GM12878 (cell line): ENCODE measurements at regions not wholly inside any gene's neighbourhood (a gene's known extent, or its start where the extent isn't known, plus 50 kb on each side); places are given as distances from the start of the nearest gene placed in this dataset.

Source experiments
- ATAC-seq: fragments of 200-7000 bp; cut with Tn5 transposase; 3 replicates; pipeline ENCODE4 v1.9.1; 2020; ENCODE audit warnings: mild to moderate bottlenecking, moderate library complexity
- BruUV-seq: library from RNA; stranded (reverse); fragments of 400-500 nt; replicated peaks from 2 replicates; lab custom pipeline; 2021; lab: Mats Ljungman, UMichigan
- CTCF ChIA-PET: fragments of 300-600 bp; sonication (Branson Sonifier 250); formaldehyde crosslinking; extraction: SDS; loops from one replicate; lab custom pipeline; 2021; ENCODE audit warnings: inconsistent platforms; lab: Yijun Ruan, JAX
- POLR2A ChIA-PET: fragments of 350-600 bp; formaldehyde crosslinking; extraction: SDS; loops from one replicate; lab custom pipeline; 2021; ENCODE audit warnings: inconsistent platforms; lab: Charles Lee
- RAD21 ChIA-PET: fragments of 300-600 bp; sonication (Branson Sonifier 250); formaldehyde crosslinking; loops from one replicate; lab custom pipeline; 2023; ENCODE audit warnings: antibody characterized with exemption; ENCODE audit not compliant: unreplicated experiment; lab: Charles Lee
- SMC1A ChIA-PET: fragments of 300-600 bp; sonication (Branson Sonifier 250); formaldehyde crosslinking; loops from one replicate; lab custom pipeline; 2023; ENCODE audit not compliant: unreplicated experiment, uncharacterized antibody; lab: Charles Lee
- DNase-seq: peaks from one replicate; pipeline ENCODE4 v3.0.0-alpha.2; 2011; ENCODE audit warnings: low read depth, low spot score
- FAIRE-seq: peaks from 3 replicates; lab custom pipeline; 2011; peaks lifted over from hg19 to GRCh38; lab: Jason Lieb, UNC
- H2AFZ ChIP-seq: 2 replicates; pipeline ENCODE4 v1.6.0; 2011; ENCODE audit warnings: low read depth, low read length, control low read depth; ENCODE audit not compliant: control insufficient read depth
- H3K27ac ChIP-seq: 2 replicates; pipeline ENCODE4 v1.5.1; 2011; ENCODE audit warnings: control low read depth; ENCODE audit not compliant: control insufficient read depth, insufficient read depth
- H3K27me3 ChIP-seq, 2 experiments: replicated peaks in 1 of 2; 2 replicates each; pipeline versions ENCODE4 v1.6.0 to v1.6.1; 2011; ENCODE audit warnings: low read length in 1 of 2; ENCODE audit not compliant: control insufficient read depth in 2 of 2, insufficient read depth in 2 of 2
- H3K36me3 ChIP-seq, 2 experiments: 2 replicates each; pipeline ENCODE4 v1.5.1; 2011; ENCODE audit warnings: low read length in 1 of 2; ENCODE audit not compliant: control insufficient read depth in 2 of 2, insufficient read depth in 2 of 2
- H3K4me1 ChIP-seq: 2 replicates; pipeline ENCODE4 v1.6.1; 2011; ENCODE audit warnings: mild to moderate bottlenecking, low read length, moderate library complexity, mixed read lengths; ENCODE audit not compliant: control insufficient read depth, insufficient read depth
- H3K4me2 ChIP-seq: 2 replicates; pipeline ENCODE4 v1.6.0; 2011; ENCODE audit warnings: control low read depth; ENCODE audit not compliant: control insufficient read depth, insufficient read depth
- H3K4me3 ChIP-seq: fragments of 200-600 bp; sonication (generic); 2 replicates; pipeline ENCODE4 v1.5.1; 2016
- H3K79me2 ChIP-seq: 2 replicates; pipeline ENCODE4 v1.6.0; 2011; ENCODE audit warnings: low read length; ENCODE audit not compliant: control insufficient read depth, insufficient read depth
- H3K9ac ChIP-seq: 2 replicates; pipeline ENCODE4 v1.8.0; 2011; ENCODE audit warnings: low read length, control low read depth, mixed read lengths; ENCODE audit not compliant: control insufficient read depth, insufficient read depth
- H3K9me3 ChIP-seq: replicated peaks from 3 replicates; pipeline ENCODE4 v1.5.1; 2011; ENCODE audit warnings: mild to moderate bottlenecking, low read length; ENCODE audit not compliant: control insufficient read depth, insufficient read depth
- H4K20me1 ChIP-seq: 2 replicates; pipeline ENCODE4 v1.6.0; 2011; ENCODE audit not compliant: control insufficient read depth, insufficient read depth
- ASH2L ChIP-seq: fragments of 300-600, 200-600 bp; sonication (generic); IDR thresholded peaks from 2 replicates; pipeline ENCODE4 v1.6.1; 2017; ENCODE audit warnings: low read depth, mild to moderate bottlenecking, borderline replicate concordance
- ATF2 ChIP-seq: IDR thresholded peaks from 2 replicates; pipeline ENCODE4 v1.6.1; 2012; ENCODE audit warnings: low read length, inconsistent platforms
- ATF7 ChIP-seq: fragments of 450-650 bp; IDR thresholded peaks from 2 replicates; pipeline ENCODE4 v1.6.1; 2016; ENCODE audit warnings: low read depth, mild to moderate bottlenecking
- BRCA1 ChIP-seq: IDR thresholded peaks from 2 replicates; pipeline ENCODE4 v1.6.1; 2011; ENCODE audit warnings: low read depth, low read length, improper control_type of control experiment
- CHD2 ChIP-seq: IDR thresholded peaks from 2 replicates; pipeline ENCODE4 v1.6.1; 2011; ENCODE audit warnings: low read depth, low read length, improper control_type of control experiment, borderline replicate concordance
- CREM ChIP-seq: IDR thresholded peaks from 2 replicates; pipeline ENCODE4 v1.6.1; 2014; ENCODE audit warnings: antibody characterized with exemption, low read depth
- E2F8 ChIP-seq: fragments of 450-650 bp; IDR thresholded peaks from 2 replicates; pipeline ENCODE4 v1.6.1; 2018; ENCODE audit warnings: mild to moderate bottlenecking, low read depth, moderate library complexity; ENCODE audit not compliant: partially characterized antibody
- GATAD2B ChIP-seq: fragments of 450-650 bp; conservative IDR thresholded peaks from 2 replicates; pipeline ENCODE4 v1.6.1; 2017; ENCODE audit warnings: low read depth, mild to moderate bottlenecking, moderate library complexity
- HDAC2 ChIP-seq: fragments of 200-600 bp; sonication (generic); IDR thresholded peaks from 2 replicates; pipeline ENCODE4 v1.6.1; 2017
- IRF3 ChIP-seq: fragments of 450-650 bp; IDR thresholded peaks from 2 replicates; pipeline ENCODE4 v1.6.1; 2014; ENCODE audit warnings: mild to moderate bottlenecking
- MLLT1 ChIP-seq: fragments of 450-650 bp; IDR thresholded peaks from 2 replicates; pipeline ENCODE4 v1.6.1; 2016; ENCODE audit warnings: mild to moderate bottlenecking
- MTA2 ChIP-seq: fragments of 450-650 bp; IDR thresholded peaks from 2 replicates; pipeline ENCODE4 v1.6.1; 2016; ENCODE audit warnings: low read depth, mild to moderate bottlenecking, moderate library complexity
- PKNOX1 ChIP-seq: fragments of 450-650 bp; IDR thresholded peaks from 2 replicates; pipeline ENCODE4 v1.6.1; 2016; ENCODE audit warnings: mild to moderate bottlenecking
- POU2F2 ChIP-seq: IDR thresholded peaks from 3 replicates; pipeline ENCODE4 v1.6.1; 2011; ENCODE audit warnings: low read depth, mild to moderate bottlenecking, low read length, borderline replicate concordance
- RBBP5 ChIP-seq: fragments of 200-600 bp; sonication (generic); conservative IDR thresholded peaks from 2 replicates; pipeline ENCODE4 v1.6.1; 2016
- RELA ChIP-seq: fragments of 450-650 bp; IDR thresholded peaks from 2 replicates; pipeline ENCODE4 v1.8.0; 2014; ENCODE audit warnings: borderline replicate concordance; ENCODE audit not compliant: partially characterized antibody
- SMARCA5 ChIP-seq: fragments of 450-650 bp; IDR thresholded peaks from 2 replicates; pipeline ENCODE4 v1.6.1; 2017; ENCODE audit warnings: mild to moderate bottlenecking
- SREBF2 ChIP-seq: IDR thresholded peaks from 2 replicates; pipeline ENCODE4 v1.6.1; 2012; ENCODE audit warnings: mild to moderate bottlenecking, low read length
- TBL1XR1 ChIP-seq: IDR thresholded peaks from 2 replicates; pipeline ENCODE4 v1.6.1; 2012; ENCODE audit warnings: low read depth, low read length, improper control_type of control experiment
- YY1 ChIP-seq: IDR thresholded peaks from 2 replicates; pipeline ENCODE4 v1.6.1; 2011; ENCODE audit warnings: low read depth, mild to moderate bottlenecking, low read length
- WGBS: methylation state at CpG from one replicate; pipeline ENCODE4 v1.1.6; 2016; ENCODE audit warnings: low lambda C conversion rate; ENCODE audit not compliant: insufficient replicate concordance, insufficient coverage; ENCODE audit errors: missing lambda C conversion rate; 5-methylcytosine and 5-hydroxymethylcytosine counted together
- in situ Hi-C: fragments of 300-500 bp; cut with MboI; formaldehyde crosslinking; loops from 9 replicates; pipeline ENCODE4 v1.14.3; 2018; ENCODE audit warnings: mixed read lengths
- intact Hi-C: fragments of 100-400 bp; cut with micrococcal nuclease; formaldehyde crosslinking; loops from one replicate; pipeline ENCODE4 v1.14.2; 2022; ENCODE audit not compliant: unreplicated experiment

GRCh38 chr10:3427347-3427746, 254.8 kb upstream of the PITRM1 start:
- intact Hi-C loops: no loop called here
- no peak overlapping the region for H3K4me2 ChIP-seq
- no peaks in the 10 kb centered on the region for H3K79me2 ChIP-seq
- in situ Hi-C loops: no loop called here
- no peaks in the 10 kb centered on the region; the same call in 2 of the 3 replicates for H3K9me3 ChIP-seq
- no peaks in the 10 kb centered on the region; a peak in 1 of 4 replicates for H3K27me3 ChIP-seq
- no peaks in the 10 kb centered on the region for H3K4me1 ChIP-seq
- TF ChIP-seq HDAC2 (no peak), BRCA1 (no peak), GATAD2B (no peak), POU2F2 (no peak), SMARCA5 (no peak), CREM (no peak), E2F8 (no peak), ATF2 (no peak), ASH2L (no peak), PKNOX1 (no peak), ATF7 (no peak), TBL1XR1 (no peak), MTA2 (no peak), IRF3 (no peak), MLLT1 (no peak), RELA (no peak), CHD2 (no peak), SREBF2 (no peak), YY1 (no peak), RBBP5 (no peak)
- ChIA-PET RAD21 (no interaction called here), CTCF (no interaction called here), POLR2A (no interaction called here), SMC1A (no interaction called here)
- ATAC-seq (no peak), DNase-seq (no peak), FAIRE-seq (no peak)
- WGBS: 56% methylated on average over 2 of the region's 2 CpGs
- H2AFZ ChIP-seq: no peak overlapping the region
- H3K9ac ChIP-seq: no peak overlapping the region
- no peaks in the 10 kb centered on the region for H4K20me1 ChIP-seq
- H3K36me3 ChIP-seq: no peaks in the 10 kb centered on the region
- H3K27ac ChIP-seq: no peak overlapping the region
- no peak overlapping the region for H3K4me3 ChIP-seq
- no TSS peak for BruUV-seq
